ENCODE measurements at regions not wholly inside any gene's neighbourhood (a gene's known extent, or its start where the extent isn't known, plus 50 kb on each side); places are given as distances from the start of the nearest gene placed in this dataset.

GRCh38 chr1:93013145-93014065 is 52.1 kb upstream of the DIPK1A start:
- no peak for DNase-seq (ENCODE audit: low read depth in 2 of 2)

GRCh38 chr1:93014168-93014567 is 52.9 kb upstream of the DIPK1A start:
- no peak for DNase-seq (ENCODE audit: low read depth in 2 of 2)

DNA sequence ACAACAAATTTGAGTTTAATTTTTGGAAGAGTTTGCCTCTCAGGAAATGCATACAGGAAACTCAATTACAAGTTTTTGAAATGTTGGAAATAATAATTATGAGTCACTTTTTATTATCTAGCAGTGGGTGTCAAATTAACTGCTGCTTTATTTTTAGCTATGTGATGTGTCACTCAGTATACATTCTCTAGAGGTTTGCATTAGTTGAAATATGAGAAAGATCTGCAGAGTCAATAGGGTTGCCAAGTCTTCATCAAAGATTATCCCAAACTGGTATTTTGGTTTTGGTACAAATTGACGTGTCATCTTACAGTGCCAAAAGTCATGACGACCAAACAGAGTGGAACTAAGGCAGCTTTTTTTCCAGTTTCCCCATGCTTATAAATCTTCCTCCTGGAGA is 54.3 kb upstream of the DIPK1A start:
- DNase-seq (ENCODE audit: low read depth in 2 of 2), result peak; percentile 32 to 35

DNA sequence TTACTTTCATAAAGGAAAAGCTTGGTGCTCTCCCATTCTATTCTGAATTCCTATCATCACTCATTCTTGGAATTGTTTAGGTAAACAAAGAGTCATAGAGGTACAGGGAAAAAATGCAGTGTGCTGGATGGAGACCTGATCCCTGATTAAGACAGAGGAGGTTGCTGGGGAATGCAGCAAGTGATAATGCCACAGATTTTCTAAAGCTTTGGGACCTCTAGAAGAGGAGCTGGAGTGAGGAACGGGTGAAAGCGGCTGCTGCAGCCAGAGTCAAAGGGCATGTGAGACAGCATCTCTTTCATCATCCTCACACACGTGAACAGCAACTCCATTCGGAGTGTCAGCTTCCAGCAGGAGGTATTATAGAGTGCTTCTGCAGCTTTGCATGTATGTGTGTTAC is 54.9 kb upstream of the DIPK1A start:
- DNase-seq (ENCODE audit: low read depth in 2 of 2), result no peak

DNA sequence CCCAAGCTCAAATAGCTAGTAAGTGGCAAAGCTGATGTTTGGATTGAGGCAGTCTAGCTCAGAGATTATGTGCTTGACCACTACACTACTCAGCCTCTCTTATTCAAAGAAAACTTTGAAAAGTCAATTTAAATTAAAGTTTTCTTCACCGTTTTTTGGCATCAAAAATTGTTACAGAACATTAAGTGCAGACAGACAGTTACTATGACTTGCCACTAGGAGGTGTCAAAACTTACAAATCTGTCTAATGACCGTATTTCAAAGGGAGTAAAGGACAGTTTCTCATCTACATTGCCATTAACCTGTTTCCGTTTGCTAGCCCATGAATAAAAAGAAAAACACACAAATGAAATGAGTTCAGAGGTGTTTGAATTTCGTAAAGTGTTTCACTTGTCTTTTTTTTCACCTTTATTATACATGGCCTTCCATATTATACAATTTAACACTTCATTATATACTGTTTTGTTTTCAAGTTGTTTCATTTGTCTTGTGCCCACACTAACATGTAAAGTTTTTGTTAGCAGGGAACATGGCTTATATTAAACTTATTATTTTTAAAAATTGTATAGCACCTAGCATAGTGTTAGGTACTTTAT is 57.4 kb upstream of the MTF2 start:
- DNase-seq (ENCODE audit: low read depth in 2 of 2), result peak in 1 of 2 experiments; percentile 10

GRCh38 chr1:93022580-93022979 is 56.5 kb upstream of the MTF2 start:
- no peak for DNase-seq (ENCODE audit: low read depth in 2 of 2)

GRCh38 chr1:93023281-93023680 is 55.8 kb upstream of the MTF2 start:
- DNase-seq (ENCODE audit: low read depth in 2 of 2), result no peak

DNA sequence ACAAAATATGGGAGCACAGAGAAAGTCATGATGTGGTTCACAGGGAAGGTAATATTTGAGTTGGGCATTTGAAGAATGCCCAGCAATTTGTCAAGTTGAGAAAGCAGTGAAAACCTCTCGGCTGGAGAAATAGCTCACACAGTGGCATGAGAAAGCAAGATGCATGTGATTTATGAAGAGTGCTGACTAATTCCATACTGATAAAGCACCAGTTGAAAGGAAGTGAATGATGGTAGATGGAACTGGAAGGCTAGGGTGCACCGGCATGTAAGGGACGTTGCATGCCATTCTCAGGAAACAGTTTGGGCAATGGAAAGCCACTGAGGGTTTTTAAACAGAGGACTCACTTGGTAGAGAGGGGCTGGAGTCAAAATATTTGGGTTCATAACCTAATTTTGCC is 53.5 kb upstream of the MTF2 start:
- DNase-seq (ENCODE audit: low read depth in 2 of 2), result no peak

- DNase-seq (ENCODE audit: low read depth in 2 of 2), result no peak
Observed at GRCh38 chr1:93028542-93028941, 50.5 kb upstream of the MTF2 start.

Data from fibroblast of skin of left biceps (primary cell).